SHP77 treated with DMSO at 0.1 percent for 48 hours (cell line): ENCODE measurements at regions not wholly inside any gene's neighbourhood (a gene's known extent, or its start where the extent isn't known, plus 50 kb on each side); places are given as distances from the start of the nearest gene placed in this dataset.

ENCODE experiments used
- DNase-seq: peaks from one replicate; lab custom pipeline; 2025; lab: John Stamatoyannopoulos, UW

DNA sequence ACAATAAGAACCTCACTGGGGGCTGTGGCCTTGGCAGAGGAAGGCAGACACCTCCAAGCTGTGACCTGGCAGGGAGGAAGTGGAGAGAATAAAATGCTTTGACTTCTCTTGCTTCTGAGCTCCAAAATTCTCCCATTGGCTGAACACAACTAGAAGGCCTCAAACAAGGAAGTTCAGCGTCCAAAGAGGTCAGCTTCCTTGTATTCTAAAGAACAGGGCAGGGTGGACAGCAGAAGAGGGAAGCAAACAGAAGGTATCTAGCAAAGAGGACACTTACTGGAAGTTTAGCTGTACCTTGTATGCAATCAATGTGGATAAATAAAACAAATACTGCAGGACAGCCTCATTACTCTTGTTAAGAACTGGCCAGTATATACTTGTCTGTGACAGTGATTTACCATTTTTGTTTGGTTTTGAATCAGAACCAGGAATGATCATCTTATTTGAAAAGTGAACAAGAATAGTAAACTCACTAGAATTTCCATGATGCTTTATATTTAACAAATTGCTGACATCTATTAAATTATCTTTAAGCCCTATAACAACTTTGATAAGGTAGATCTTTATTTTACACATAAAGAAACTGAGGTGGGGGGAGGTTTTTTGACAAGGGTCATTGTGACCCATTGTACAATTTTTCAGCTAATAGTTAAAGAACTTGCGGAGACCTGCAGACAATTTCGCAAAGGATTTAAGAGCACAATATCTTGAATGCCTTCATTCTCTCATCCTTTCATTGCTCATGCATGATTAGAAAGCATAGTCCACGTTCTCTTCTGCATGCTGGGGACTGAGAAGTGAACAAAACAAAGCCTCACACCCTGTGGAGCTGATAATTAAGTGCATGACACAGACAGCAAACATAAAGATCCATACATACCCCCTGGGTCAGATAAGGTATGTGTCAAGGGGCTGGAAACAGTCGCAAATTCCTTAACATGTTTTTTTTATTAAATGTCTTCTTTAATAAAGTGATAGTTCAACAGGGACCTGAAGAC, 1448.0 kb downstream of the AACS start:
- DNase-seq, result no peak

GRCh38 chr12:126518596-126519200, 1453.5 kb downstream of the AACS start:
- DNase-seq, result no peak

GRCh38 chr12:126519833-126520232, 1454.6 kb downstream of the AACS start:
- no peak for DNase-seq

- no peak for DNase-seq
Measured at GRCh38 chr12:126523891-126524290, 1458.7 kb downstream of the AACS start.

GRCh38 chr12:126534495-126534894, 1469.3 kb downstream of the AACS start:
- no peak for DNase-seq

GRCh38 chr12:126534942-126535341, 1469.7 kb downstream of the AACS start:
- no peak for DNase-seq

GRCh38 chr12:126535971-126536370, 1470.7 kb downstream of the AACS start:
- no peak for DNase-seq

DNA sequence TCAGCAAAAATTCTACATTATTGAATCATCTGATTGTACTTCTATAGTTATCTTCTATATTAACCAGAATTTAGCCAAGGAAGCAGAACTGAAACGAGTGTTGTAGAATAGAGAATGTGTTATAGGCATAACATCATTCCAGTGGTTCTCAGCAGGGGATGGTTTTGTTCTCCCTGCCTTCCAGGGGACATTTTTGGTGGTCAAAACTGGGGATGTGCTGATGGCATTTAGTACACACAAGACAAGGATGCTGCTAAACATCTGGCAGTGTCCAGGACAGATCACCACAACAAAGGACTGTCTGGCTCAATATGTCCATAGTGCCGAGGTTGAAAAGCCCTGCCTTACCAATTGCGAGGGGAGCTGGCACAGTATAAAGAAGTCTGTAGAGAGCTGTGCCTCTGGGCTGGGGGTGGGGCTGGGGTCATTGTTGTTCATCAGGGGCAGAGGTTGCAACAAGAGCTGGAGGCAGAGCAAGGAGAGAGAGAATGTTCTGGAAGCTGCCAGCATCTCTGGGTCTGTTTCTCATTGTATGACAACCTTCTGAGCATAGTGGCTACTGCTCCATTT, 1472.8 kb downstream of the AACS start:
- DNase-seq, result no peak

GRCh38 chr12:126538888-126539287, 1473.7 kb downstream of the AACS start:
- DNase-seq, result no peak

GRCh38 chr12:126545411-126545810, 1480.2 kb downstream of the AACS start:
- DNase-seq, result no peak

- no peak for DNase-seq
Measured at GRCh38 chr12:126547905-126548304, 1482.7 kb downstream of the AACS start.

GRCh38 chr12:126551869-126552268, 1486.6 kb downstream of the AACS start:
- no peak for DNase-seq

GRCh38 chr12:126554625-126555024, 1489.4 kb downstream of the AACS start:
- peak; percentile 30 for DNase-seq

DNA sequence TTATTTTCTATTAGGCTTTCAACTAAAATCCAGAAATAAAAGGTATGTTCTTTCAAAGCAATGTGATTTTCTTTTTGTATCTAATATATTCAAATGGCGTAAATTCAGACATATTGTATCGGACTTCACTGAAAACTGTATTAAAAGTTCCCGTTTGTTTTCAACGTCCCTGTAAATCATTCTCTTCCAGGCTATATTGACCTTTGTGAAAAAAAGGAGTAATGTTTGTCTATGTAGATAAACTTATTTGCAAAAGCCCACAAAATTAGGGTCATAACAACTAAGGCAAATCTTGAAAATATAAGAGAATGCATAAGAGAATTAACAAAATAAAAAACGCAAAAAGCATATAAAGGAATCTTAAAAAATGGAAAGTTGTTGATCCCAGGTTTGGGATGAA, 1492.4 kb downstream of the AACS start:
- DNase-seq, result no peak

- no peak for DNase-seq
Measured at GRCh38 chr12:126558219-126558618, 1493.0 kb downstream of the AACS start.

DNA sequence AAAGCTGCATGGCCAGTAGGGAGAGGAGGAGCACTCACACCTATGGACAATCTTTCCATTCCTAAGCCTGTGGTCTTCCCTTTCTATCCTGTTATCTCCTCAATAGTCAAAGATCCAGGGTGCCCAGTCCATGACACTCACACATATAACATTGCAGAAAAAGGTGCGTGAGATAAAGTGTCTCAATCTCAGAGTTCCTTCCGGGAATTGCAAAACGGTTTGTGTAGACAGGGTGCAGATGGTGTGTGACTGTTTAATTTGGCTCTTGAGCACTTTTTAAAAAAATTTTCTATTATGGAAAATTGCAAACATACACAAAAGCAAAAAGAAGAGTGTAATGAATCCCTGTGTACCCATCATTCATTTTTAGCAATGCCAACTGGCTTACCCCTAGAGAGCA, 1493.6 kb downstream of the AACS start:
- DNase-seq, result peak; percentile 57

DNA sequence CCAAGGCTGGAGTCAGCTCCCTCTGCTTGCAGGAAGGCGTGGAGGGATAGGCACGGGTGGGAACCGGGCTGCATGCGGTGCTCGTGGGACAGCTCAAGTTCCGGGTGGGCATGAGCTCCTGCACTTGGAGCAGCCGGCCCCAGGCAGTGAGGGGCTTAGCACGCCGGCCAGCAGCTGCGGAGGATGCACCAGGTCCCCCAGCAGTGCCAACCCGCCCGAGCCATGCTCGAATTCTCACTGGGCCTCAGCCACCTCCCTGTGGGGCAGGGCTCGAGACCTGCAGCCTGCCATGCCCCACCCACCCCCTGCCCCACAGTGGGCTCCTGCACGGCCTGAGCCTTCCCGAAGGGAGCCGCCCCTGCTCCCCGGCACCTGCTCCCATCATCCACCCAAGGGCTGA, 1501.8 kb downstream of the AACS start:
- no peak for DNase-seq

DNA sequence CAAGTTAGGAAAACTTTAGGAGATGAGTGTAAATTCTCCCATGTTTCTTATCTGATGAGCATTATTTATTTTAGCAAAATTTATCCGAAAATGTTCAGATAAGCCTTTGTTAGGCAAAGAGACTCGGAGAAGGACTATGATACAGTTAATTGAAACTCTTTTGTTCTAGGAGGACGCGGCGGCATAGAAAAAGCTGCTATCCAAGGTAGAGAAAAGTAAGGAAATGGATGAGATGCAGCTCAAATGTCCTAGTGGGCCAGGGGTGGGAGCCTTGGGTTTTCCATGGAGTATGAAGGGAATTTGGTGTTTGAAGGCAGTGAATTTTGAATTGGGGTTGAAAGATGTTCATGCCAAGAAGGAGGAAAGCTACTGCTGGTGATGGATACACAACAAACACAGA, 1504.5 kb downstream of the AACS start:
- DNase-seq, result no peak

GRCh38 chr12:126570566-126570965, 1505.3 kb downstream of the AACS start:
- DNase-seq, result no peak

GRCh38 chr12:126572170-126572569, 1506.9 kb downstream of the AACS start:
- no peak for DNase-seq

DNA sequence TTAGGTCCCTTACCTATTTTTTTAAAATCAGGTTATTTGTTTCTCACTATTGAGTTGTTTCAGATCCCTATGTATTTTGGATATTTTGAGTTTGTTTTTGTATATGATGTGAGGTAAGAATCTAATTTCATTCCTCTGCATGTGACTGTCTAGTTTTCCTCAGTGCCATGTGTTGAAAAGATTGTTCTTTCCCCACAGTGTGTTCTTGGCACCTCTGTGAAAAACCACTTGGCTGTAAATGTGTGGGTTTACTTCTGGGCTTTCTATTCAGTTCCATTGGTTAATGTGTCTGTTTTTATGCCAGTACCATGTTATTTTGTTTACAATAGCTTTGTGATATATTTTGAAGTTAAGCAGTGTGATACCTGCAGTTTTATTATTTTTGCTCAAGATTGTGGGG, 1516.4 kb downstream of the AACS start:
- DNase-seq, result no peak

DNA sequence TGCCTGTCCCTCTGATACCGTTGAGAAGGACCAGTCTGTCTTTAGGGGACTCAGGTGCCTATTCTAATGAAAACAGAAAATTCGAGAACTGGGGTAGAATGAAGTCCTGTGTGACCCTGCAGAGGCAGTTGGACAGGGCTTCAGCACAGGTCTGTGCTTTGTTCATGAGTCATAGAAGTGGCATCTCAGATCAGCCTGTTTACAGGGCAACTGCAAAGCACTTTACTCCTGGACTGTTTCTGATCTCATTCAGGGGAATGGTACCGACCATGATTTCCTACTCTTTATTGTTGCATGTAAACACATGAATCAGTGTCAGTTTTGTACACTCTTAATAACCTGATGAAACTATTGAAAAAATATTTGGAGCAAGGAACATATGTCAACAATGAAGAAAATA, 1517.0 kb downstream of the AACS start:
- DNase-seq, result no peak
